GM12874 (cell line): ENCODE measurements at regions not wholly inside any gene's neighbourhood (a gene's known extent, or its start where the extent isn't known, plus 50 kb on each side); places are given as distances from the start of the nearest gene placed in this dataset.

ENCODE experiments used
- TF ChIP-seq, protein P1 (sequence below): IDR thresholded peaks from 2 replicates; pipeline ENCODE4 v1.5.1; 2011; ENCODE audit warnings: low read depth, mild to moderate bottlenecking, control low read depth, low read length, moderate library complexity; ENCODE audit not compliant: insufficient read depth

DNA sequence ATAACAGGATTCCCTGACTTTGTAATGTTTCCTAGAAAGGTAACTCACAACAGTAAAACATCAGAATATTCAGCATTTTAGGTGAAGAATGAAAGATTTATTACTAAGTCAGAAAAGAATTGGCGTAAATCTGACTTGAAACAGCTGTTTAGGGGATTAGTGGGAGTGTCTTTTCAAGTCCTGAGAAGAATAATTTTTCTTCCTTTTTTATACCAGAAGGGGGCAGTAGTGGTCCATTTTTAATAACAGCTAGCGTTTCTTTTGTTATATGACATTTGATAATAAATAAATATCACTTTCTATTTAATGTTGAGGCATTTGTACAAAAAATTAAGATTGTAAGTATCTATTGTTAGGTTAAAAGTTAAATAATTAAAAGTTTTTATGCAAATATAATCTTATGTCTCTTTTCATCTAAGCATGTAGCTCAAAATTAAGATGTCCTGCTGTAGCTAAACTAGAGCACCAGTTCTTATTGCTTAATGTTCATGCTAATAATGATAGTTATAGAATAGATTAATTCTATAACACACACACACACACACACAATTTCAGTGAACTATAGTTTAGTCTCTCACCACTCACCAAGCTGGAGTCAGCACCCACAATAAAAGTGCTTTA lies 258.7 kb upstream of the ARRDC3 start:
- TF ChIP-seq, protein P1, sequence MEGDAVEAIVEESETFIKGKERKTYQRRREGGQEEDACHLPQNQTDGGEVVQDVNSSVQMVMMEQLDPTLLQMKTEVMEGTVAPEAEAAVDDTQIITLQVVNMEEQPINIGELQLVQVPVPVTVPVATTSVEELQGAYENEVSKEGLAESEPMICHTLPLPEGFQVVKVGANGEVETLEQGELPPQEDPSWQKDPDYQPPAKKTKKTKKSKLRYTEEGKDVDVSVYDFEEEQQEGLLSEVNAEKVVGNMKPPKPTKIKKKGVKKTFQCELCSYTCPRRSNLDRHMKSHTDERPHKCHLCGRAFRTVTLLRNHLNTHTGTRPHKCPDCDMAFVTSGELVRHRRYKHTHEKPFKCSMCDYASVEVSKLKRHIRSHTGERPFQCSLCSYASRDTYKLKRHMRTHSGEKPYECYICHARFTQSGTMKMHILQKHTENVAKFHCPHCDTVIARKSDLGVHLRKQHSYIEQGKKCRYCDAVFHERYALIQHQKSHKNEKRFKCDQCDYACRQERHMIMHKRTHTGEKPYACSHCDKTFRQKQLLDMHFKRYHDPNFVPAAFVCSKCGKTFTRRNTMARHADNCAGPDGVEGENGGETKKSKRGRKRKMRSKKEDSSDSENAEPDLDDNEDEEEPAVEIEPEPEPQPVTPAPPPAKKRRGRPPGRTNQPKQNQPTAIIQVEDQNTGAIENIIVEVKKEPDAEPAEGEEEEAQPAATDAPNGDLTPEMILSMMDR, result no peak

- TF ChIP-seq, protein P1, result no peak
These were observed 256.6 kb upstream of the ARRDC3 start for GRCh38 chr5:91639744-91640143.

DNA sequence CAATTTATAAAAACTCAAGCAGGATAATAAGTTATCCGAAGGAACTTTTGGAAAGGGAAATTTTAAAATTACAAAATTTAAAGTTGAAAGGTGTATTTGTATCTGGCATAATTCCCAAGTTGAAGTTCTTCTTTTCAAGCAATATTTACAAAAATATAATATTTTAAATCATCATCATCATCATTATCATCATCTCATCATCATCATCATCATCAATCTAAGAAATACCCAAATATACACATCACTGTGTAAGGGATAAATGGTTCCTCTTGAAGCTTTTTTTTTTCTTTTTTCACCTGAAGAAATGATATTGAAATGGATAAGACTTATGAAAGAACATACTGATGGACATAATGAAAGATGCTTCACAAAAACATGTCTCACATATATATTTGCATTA lies 254.9 kb upstream of the ARRDC3 start:
- TF ChIP-seq, protein P1, result no peak

DNA sequence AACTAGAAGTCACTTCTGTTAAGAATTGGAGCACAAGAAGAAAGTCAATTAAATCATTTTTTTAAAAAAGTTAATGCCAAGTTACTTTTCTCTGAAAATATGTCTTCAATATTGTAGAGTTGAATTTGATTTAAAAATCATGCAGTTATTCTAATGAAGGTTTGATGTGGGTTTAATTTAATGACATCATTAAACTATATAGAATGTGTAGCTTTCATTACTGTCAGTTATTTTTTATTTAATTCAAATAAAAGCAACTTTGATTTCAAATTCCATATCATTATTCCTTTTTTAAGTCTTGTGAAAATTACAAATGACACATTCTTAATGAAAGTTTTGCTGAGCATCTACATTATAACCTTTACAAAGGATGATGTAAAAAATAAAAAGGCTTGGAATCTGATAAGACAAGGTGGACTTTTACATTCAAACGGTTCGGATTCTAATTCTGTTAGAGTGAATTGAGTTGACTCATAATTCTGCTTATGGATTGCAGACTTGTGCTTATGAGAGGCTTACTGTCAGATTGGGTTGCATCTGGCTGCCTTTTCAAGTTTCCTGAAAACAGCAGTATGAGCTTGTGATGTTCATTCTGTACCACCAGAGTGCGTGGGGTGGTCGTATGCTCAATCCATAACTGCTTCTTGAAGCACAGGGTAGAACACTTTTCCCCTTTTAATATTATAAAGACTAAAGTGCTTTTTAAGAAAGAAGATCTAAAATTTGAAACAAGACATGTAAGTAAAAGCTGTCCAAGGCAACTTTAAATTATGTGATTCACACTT lies 253.0 kb upstream of the ARRDC3 start:
- TF ChIP-seq, protein P1, result no peak

- TF ChIP-seq, protein P1, result no peak
These were observed 249.8 kb upstream of the ARRDC3 start for GRCh38 chr5:91632871-91633270.

DNA sequence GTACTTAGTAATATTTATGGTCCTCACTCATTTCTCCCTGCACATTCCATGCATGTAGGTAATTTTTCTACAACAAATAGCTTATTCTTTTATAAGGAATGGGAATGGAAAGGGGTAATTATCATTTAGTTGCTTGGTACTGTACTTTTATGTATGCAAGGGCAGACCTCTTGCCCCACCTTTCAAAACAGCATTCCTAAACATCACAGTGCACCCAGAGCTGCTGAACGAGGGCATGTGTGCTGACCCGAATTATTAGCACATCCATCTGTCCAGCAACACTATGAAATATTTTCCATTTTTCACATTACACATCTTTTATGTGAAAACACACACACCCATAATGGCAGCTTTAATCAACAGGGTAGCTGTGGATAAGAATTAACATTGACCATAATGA lies 228.6 kb upstream of the ARRDC3 start:
- TF ChIP-seq, protein P1, result no peak

GRCh38 chr5:91607675-91608074 lies 224.6 kb upstream of the ARRDC3 start:
- TF ChIP-seq, protein P1, result no peak
